ENCODE measurements at regions not wholly inside any gene's neighbourhood (a gene's known extent, or its start where the extent isn't known, plus 50 kb on each side); places are given as distances from the start of the nearest gene placed in this dataset.

DNA sequence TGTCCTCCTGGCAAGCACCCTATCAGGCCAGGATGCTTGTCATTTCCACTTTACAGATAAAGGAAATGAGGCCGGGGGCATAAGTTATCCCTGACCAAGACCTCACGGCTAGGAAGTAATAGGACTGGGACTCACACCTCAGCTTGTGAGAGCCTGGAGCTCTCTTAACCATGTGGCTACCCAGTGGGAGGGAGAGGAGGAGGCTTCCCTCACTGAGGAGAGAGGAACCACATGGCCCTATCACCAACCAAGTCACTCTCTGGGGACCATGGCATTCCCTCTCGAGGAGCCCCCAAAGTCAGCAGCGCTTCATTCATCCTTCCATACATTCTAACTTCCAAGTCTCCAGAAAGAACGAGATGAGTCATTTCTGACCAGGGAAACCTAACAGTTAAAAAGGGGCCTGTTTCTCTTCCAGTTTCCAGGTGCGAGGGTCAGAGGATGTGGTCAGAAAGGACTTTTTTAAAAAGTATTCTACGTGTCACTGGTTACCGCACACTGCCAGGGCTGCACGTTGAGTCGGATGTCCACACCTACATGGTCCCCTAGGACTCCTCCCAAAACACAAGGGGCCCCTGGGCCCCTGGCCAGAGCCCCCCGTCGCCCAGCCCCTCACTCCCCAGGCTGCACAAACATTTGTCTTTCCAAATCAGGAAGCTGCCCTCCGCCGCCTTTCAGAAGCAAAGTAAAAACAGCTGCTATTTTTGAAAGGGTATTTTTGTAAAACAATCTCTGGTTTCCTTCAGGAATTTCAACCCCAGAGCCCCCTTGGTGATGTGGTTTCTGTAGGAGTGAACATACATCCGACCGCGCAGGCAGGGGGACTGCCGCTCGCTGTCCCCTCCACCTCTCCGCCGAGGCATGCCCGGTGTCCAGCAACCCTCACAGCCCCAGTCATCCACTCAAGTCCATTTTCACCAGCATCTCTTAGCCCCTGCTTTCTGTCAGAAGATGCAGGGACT, 128.2 kb upstream of the CHST15 start:
- H3K4me3 ChIP-seq (ENCODE audit: low read depth, low read length): no peak overlapping the region
- TF ChIP-seq, protein P1, sequence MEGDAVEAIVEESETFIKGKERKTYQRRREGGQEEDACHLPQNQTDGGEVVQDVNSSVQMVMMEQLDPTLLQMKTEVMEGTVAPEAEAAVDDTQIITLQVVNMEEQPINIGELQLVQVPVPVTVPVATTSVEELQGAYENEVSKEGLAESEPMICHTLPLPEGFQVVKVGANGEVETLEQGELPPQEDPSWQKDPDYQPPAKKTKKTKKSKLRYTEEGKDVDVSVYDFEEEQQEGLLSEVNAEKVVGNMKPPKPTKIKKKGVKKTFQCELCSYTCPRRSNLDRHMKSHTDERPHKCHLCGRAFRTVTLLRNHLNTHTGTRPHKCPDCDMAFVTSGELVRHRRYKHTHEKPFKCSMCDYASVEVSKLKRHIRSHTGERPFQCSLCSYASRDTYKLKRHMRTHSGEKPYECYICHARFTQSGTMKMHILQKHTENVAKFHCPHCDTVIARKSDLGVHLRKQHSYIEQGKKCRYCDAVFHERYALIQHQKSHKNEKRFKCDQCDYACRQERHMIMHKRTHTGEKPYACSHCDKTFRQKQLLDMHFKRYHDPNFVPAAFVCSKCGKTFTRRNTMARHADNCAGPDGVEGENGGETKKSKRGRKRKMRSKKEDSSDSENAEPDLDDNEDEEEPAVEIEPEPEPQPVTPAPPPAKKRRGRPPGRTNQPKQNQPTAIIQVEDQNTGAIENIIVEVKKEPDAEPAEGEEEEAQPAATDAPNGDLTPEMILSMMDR (IDR thresholded peaks at IDR 0.05; ENCODE audit: low read depth, low read length): no peak

DNA sequence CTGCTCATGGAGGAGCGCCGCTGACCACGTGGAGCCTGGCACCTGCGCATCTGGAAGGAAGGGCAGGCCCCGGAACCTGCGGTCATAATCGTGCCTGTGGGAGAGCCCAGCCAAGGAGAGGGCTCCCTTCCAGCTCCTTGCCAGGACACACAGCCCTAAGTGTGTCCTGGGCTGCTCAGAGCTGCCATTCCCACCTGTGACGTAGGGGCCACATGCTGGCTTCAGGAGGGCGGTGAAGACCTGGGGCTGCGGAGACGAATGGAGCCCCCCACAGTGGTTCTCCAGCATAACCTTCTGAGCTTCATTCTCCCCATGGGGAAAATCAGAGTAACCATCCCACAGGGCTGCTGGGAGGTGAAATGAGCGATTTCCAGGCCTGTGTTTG, 127.6 kb upstream of the CHST15 start:
- TF ChIP-seq, protein P1 (IDR thresholded peaks at IDR 0.05; ENCODE audit: low read depth, low read length): no peak
- H3K4me3 ChIP-seq (ENCODE audit: low read depth, low read length): no peak overlapping the region

DNA sequence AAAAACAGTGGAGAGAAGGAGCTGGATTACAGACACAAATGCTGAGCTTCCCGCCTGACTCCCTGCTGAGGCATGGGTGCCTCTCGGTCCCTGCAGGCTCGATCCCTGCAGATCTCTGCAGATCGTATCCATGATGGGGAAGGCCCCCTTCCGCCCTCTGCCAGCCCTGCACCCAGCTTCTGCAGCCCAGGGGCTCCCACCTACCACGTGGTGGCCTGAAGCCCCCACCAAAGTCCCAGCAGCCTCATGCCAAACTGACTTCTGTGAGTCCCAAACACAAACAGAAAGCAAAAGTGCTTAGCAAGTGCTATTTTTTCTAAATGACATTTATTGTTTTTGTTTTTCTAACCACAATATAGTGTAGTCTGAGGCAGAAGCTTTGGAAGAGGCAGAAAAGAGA, 127.1 kb upstream of the CHST15 start:
- H3K4me3 ChIP-seq (ENCODE audit: low read depth, low read length): no peak overlapping the region
- TF ChIP-seq, protein P1 (IDR thresholded peaks at IDR 0.05; ENCODE audit: low read depth, low read length): no peak

DNA sequence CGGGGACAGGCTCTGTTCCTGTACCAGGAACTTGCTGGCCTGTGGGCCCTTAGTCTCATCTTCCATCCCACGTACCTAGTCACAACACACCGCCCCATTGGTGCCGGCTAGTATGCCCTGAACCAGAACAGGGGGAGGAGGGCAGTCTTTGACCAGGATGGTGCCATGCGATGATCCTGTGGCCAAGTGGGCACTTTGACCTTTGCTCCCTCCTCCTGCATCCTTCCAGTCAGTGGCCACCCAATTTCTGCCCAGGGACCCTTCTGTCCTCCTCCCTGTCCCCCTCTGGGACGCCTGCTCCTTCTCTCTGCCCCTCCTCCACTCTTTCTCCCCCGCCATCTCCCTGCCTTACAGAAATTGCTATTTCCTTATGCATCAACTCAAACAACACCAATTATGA, 126.3 kb upstream of the CHST15 start:
- no peak overlapping the region for H3K4me3 ChIP-seq (ENCODE audit: low read depth, low read length)
- TF ChIP-seq, protein P1 (IDR thresholded peaks at IDR 0.05; ENCODE audit: low read depth, low read length): no peak

DNA sequence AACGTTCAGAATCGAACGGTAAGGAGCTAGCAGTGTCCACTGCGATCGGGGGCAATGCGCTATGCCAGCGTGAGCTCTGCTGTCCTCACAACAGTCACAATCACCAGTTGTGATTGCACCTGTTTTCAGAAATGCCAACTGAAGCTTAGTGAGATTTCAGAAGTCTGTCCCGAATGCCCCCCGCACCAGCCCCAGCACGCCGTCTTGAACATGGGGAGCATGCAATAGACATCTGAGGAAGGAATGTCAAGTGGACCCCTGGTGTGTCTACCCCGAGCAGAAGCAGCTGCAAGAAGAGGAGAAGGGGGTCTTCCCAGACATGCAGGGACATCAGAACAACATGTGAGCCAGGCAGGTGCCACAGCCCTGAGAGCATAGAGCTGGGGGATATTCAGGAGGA, 125.7 kb upstream of the CHST15 start:
- H3K4me3 ChIP-seq (ENCODE audit: low read depth, low read length): no peak overlapping the region
- TF ChIP-seq, protein P1 (IDR thresholded peaks at IDR 0.05; ENCODE audit: low read depth, low read length): no peak

DNA sequence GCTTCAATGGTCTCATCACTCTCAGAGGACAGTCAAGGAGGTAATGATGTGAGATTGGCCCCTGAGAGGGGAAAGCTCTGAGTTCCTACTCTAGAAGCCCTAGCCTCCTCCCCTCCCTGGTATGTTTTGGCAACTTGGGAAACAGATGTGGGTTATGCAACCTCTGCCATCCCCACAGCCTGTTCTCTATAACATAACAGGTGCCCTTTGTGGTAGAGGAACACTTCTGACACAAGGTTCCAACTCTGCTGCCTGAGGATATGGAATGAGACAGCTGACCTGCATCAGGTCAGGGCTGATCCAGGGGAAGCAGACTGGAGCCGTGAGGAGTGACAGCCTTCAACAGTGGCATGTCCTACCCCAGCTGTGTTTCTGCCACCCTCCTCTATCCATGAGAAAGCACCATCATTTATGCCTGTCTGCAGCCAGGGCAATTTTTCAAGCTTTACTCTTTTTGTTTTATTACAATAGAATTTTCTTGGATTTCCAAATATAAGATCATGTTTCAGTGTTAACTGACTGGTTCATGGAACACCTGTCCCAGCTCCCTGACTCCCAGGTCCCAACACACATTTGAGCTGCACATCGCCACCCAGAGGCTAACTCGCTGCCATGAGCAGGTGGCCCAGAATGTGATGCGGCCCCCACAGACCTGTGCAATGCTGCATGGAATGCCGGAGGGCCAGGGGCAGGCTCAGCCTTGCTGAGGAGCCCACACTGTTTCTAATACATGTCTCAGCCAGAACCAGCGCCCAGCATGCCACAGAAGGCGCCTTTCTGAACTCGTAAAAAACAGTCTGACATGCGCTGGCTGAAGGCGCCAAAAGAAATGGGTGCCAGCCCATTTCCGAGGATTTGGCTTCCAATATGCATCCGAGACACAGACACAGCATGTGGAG, 124.8 kb upstream of the CHST15 start:
- TF ChIP-seq, protein P1 (IDR thresholded peaks at IDR 0.05; ENCODE audit: low read depth, low read length): no peak
- no peak overlapping the region for H3K4me3 ChIP-seq (ENCODE audit: low read depth, low read length)

Measured in WI38 (cell line).